Kidney epithelial cell (primary cell): ENCODE measurements at regions not wholly inside any gene's neighbourhood (a gene's known extent, or its start where the extent isn't known, plus 50 kb on each side); places are given as distances from the start of the nearest gene placed in this dataset.

Experiments
- DNase-seq: peaks from one replicate; pipeline ENCODE4 v3.0.0-alpha.2; 2010; ENCODE audit warnings: low read depth
- H3K27me3 ChIP-seq: 2 replicates; pipeline ENCODE4 v1.6.0; 2011; ENCODE audit warnings: low read length; ENCODE audit not compliant: control insufficient read depth, insufficient read depth
- H3K36me3 ChIP-seq: 2 replicates; pipeline ENCODE4 v1.5.1; 2011; ENCODE audit warnings: low read length; ENCODE audit not compliant: control insufficient read depth, insufficient read depth
- H3K4me3 ChIP-seq: 2 replicates; pipeline ENCODE4 v1.5.1; 2011; ENCODE audit warnings: low read depth, mild to moderate bottlenecking, control low read depth, low read length
- TF ChIP-seq, protein P1 (sequence below): IDR thresholded peaks from 2 replicates; pipeline ENCODE4 v1.5.1; 2011; ENCODE audit warnings: mild to moderate bottlenecking, moderate library complexity, low read length, control low read depth, inconsistent platforms; ENCODE audit not compliant: insufficient read depth, poor library complexity, severe bottlenecking

DNA sequence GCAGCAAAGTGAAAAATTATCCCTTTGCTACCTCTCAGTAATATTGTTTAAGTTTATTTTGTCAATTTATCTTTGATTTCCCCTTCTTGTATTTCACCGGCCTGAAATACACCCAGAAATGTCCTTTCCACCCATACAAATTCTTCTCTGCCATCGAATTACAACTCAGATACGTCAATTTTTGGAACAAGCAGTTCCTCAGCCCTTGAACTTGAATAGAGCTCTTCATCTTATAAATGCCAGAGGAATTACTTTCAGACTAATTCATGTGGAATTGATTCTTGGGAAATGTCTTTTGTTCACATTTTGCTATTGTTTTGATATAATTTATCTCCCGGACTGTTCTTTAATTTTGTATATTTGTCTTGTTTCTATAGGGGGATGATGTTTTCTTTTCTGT, 1359.3 kb upstream of the MIR17HG start:
- H3K27me3 ChIP-seq: no peaks in the 10 kb centered on the region
- no peaks in the 10 kb centered on the region for H3K36me3 ChIP-seq
- DNase-seq: no peak
- TF ChIP-seq, protein P1, sequence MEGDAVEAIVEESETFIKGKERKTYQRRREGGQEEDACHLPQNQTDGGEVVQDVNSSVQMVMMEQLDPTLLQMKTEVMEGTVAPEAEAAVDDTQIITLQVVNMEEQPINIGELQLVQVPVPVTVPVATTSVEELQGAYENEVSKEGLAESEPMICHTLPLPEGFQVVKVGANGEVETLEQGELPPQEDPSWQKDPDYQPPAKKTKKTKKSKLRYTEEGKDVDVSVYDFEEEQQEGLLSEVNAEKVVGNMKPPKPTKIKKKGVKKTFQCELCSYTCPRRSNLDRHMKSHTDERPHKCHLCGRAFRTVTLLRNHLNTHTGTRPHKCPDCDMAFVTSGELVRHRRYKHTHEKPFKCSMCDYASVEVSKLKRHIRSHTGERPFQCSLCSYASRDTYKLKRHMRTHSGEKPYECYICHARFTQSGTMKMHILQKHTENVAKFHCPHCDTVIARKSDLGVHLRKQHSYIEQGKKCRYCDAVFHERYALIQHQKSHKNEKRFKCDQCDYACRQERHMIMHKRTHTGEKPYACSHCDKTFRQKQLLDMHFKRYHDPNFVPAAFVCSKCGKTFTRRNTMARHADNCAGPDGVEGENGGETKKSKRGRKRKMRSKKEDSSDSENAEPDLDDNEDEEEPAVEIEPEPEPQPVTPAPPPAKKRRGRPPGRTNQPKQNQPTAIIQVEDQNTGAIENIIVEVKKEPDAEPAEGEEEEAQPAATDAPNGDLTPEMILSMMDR: no peak
- H3K4me3 ChIP-seq: no peak overlapping the region

DNA sequence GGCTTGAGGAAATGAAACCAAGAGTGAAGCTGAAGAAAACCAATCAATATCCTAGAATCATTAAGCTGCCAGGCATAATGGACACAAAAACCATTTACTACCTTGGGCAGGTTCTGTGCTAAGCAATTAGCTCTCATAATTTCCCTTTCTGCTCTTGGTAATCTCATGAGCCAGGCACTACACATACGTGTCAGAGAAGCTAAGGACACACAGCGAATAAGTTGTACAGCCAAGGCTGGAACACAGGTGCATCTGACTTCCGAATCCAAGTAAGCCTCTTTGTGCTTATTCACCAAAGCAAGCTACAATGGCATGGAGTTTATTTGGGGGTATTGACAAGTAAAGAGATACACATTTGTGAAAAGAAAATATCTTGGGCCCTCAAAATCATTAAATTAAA, 1343.9 kb upstream of the MIR17HG start:
- no peak for DNase-seq

DNA sequence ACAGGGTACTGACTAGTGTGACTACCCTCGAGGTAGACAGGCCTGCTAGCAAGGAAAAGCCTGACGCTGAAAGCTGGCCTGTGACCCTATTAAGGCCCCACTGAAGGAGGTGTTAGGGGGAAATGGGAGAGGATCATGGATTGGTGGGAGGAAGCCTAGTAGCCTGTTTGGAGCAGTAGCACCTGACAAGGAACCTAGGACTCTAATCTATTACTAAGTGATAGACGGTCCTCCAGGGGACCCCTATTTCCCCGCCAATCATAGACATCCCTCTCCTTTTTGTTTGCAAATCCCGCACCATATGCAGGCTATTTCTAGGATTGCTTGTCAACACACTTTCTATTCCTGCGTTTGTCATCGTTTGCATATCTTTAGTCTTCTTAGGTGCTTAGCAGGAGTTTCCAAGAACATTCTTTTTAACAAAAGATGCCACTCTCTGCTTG, 1338.8 kb upstream of the MIR17HG start:
- no peak for DNase-seq
- TF ChIP-seq, protein P1: no peak

More for the DNA sequence above, 1343.9 kb upstream of the MIR17HG start:
- no peaks in the 10 kb centered on the region for H3K36me3 ChIP-seq
- no peaks in the 10 kb centered on the region for H3K27me3 ChIP-seq
- no peak overlapping the region for H3K4me3 ChIP-seq
- TF ChIP-seq, protein P1: no peak

DNA sequence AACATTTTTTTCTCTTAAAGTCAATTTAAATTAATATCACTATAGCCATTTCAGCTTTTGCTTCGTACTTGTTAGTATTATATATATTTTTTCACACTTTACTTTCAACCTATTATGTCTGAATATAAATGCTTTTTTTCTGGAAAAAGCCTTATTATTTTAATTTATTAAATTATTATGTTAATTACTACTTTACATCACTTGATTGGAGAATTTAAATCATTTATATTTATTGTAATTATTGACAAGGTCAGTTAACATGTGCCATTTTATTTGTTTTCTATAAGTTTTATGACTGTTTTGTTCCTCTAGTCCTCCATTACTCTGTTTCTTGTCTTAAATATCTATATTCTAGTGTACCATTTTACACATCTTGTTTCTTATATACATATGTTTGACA, 1333.4 kb upstream of the MIR17HG start:
- H3K36me3 ChIP-seq: no peaks in the 10 kb centered on the region
- no peak for DNase-seq
- H3K27me3 ChIP-seq: no peaks in the 10 kb centered on the region
- H3K4me3 ChIP-seq: no peak overlapping the region
- TF ChIP-seq, protein P1: no peak

More for the DNA sequence above, 1338.8 kb upstream of the MIR17HG start:
- H3K36me3 ChIP-seq: no peaks in the 10 kb centered on the region
- no peak overlapping the region for H3K4me3 ChIP-seq
- no peaks in the 10 kb centered on the region for H3K27me3 ChIP-seq

DNA sequence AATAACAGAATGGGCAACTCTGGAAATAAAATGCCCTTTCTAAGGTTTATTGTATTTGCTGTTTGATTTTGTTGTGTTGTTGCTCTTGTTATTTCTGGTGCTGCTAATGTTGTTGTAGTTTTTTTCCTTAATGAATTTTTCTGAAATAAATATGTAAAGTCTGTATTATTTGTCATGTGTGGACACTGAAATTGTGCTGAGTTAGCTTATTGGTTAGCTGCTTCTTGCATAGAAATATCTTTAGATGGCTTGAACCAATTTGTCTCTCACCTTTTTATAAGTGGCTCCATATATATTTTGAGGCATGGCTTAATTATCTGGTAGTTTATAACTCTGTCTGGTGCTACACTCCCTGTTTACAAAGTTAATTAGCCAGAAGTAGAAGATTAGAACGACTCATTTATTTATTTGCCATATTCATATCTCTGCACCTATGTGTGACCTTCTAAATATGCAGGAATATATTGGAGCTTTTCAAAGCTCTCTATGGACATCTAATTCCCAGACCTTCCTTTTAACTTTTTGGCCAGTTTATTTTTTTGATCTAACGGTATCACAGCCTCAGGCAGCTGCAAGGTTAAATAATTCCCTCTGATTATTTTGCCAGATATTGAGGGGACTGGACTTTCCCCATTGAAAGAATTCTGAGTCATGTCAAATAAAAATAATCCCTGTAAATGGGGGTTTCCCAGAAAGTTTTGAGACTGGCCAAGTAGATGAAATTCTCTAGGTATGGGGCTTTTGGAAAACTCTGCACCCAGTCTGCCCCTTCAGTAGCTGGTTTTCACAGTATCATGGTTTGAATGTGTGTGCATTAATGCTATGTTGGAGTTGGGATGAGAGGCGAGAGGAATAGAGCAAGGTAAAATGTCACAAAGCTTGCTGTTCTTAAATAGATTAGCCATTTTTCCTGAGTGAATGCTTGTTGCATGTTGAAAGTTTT, 1331.7 kb upstream of the MIR17HG start:
- Histone ChIP-seq H3K36me3 (no peaks in the 10 kb centered on the region), H3K4me3 (no peak overlapping the region), H3K27me3 (no peaks in the 10 kb centered on the region)
- TF ChIP-seq, protein P1: no peak
- DNase-seq: no peak
